K562 (cell line): ENCODE measurements at regions not wholly inside any gene's neighbourhood (a gene's known extent, or its start where the extent isn't known, plus 50 kb on each side); places are given as distances from the start of the nearest gene placed in this dataset.

ENCODE experiments used
- ATAC-seq: fragments of 200-7000 bp; cut with Tn5 transposase; 3 replicates; pipeline ENCODE4 v1.9.1; 2020; ENCODE audit warnings: moderate library complexity
- BruUV-seq: library from RNA; stranded (reverse); fragments of 400-500 nt; replicated peaks from 2 replicates; lab custom pipeline; 2021; lab: Mats Ljungman, UMichigan
- CTCF ChIA-PET: fragments of 300-600 bp; formaldehyde crosslinking; extraction: SDS; loops from one replicate; lab custom pipeline; 2021; ENCODE audit warnings: low intra/inter-chr PET ratio; lab: Yijun Ruan, JAX
- POLR2A ChIA-PET: fragments of 300-600, 350-650 bp; sonication (Branson Sonifier 250); formaldehyde crosslinking; extraction: SDS; loops from one replicate; lab custom pipeline; 2021; ENCODE audit warnings: antibody characterized with exemption, inconsistent platforms; lab: Yijun Ruan, JAX
- DNase-seq, 4 experiments: peaks; one replicate each; pipeline versions ENCODE4 v3.0.0 to v3.0.0-alpha.2; 2011 to 2018; ENCODE audit warnings: low spot score in 3 of 4, mixed read lengths in 3 of 4; ENCODE audit errors: extremely low read depth in 1 of 4
- FAIRE-seq: peaks from 2 replicates; lab custom pipeline; 2011; peaks lifted over from hg19 to GRCh38; lab: Jason Lieb, UNC
- H2AFZ ChIP-seq: 2 replicates; pipeline ENCODE4 v1.6.0; 2011; ENCODE audit warnings: low read depth, low read length, control low read depth, inconsistent platforms
- H3K27ac ChIP-seq: fragments of 200-600 bp; 3 replicates; pipeline ENCODE4 v1.8.0; 2011; ENCODE audit warnings: low read depth, mild to moderate bottlenecking, control low read depth, inconsistent platforms, low read length, moderate library complexity, mixed read lengths; ENCODE audit errors: extremely low read depth
- H3K27me3 ChIP-seq, 2 experiments: fragments of 300-600 bp in 1 of 2; 2 replicates in 1 of 2; 3 replicates in 1 of 2; pipeline versions ENCODE4 v1.6.0 to v1.8.0; 2011; ENCODE audit warnings: inconsistent platforms in 2 of 2, low read length in 2 of 2, mild to moderate bottlenecking in 1 of 2, mixed read lengths in 1 of 2, moderate library complexity in 1 of 2; ENCODE audit not compliant: control insufficient read depth in 2 of 2, insufficient read depth in 2 of 2
- H3K36me3 ChIP-seq: fragments of 300-600 bp; 3 replicates; pipeline ENCODE4 v1.8.0; 2011; ENCODE audit warnings: mild to moderate bottlenecking, low read length, inconsistent platforms; ENCODE audit not compliant: control insufficient read depth, insufficient read depth
- H3K4me1 ChIP-seq, 2 experiments: fragments of 200-600 bp in 1 of 2; replicated peaks in 1 of 2; 2 replicates in 1 of 2; 3 replicates in 1 of 2; pipeline versions ENCODE4 v1.5.1 to v1.8.0; 2011; ENCODE audit warnings: inconsistent platforms in 2 of 2, low read length in 2 of 2, mild to moderate bottlenecking in 1 of 2, mixed read lengths in 1 of 2, moderate library complexity in 1 of 2; ENCODE audit not compliant: control insufficient read depth in 2 of 2, insufficient read depth in 2 of 2
- H3K4me2 ChIP-seq: 2 replicates; pipeline ENCODE4 v1.6.1; 2011; ENCODE audit warnings: low read length, control low read depth, inconsistent platforms, mixed read lengths; ENCODE audit not compliant: insufficient read depth
- H3K4me3 ChIP-seq: fragments of 200-600 bp; sonication (generic), shearing (Covaris generic); 2 replicates; pipeline ENCODE4 v1.5.1; 2016; ENCODE audit warnings: control low read depth, inconsistent platforms
- H3K79me2 ChIP-seq: fragments of 200-600 bp; 3 replicates; pipeline ENCODE4 v1.8.0; 2011; ENCODE audit warnings: low read length, inconsistent platforms; ENCODE audit not compliant: control insufficient read depth, insufficient read depth
- H3K9ac ChIP-seq, 2 experiments: 2 replicates each; pipeline versions ENCODE4 v1.6.0 to v1.6.1; 2011; ENCODE audit warnings: low read depth in 2 of 2, low read length in 2 of 2, control low read depth in 1 of 2, inconsistent platforms in 1 of 2, mild to moderate bottlenecking in 1 of 2, mixed read lengths in 1 of 2; ENCODE audit not compliant: insufficient read depth in 1 of 2
- H3K9me1 ChIP-seq: one replicate; pipeline ENCODE4 v1.6.0; 2011; ENCODE audit warnings: inconsistent platforms, mild to moderate bottlenecking, low read length, moderate library complexity; ENCODE audit not compliant: control insufficient read depth, insufficient read depth
- H3K9me3 ChIP-seq: replicated peaks from 2 replicates; pipeline ENCODE4 v1.5.1; 2011; ENCODE audit warnings: low read depth, low read length, inconsistent platforms; ENCODE audit not compliant: control insufficient read depth, insufficient read depth
- H4K20me1 ChIP-seq: replicated peaks from 2 replicates; pipeline ENCODE4 v1.6.1; 2011; ENCODE audit warnings: low read length, inconsistent platforms, mixed read lengths; ENCODE audit not compliant: control insufficient read depth, insufficient read depth
- CBX3 ChIP-seq, 2 experiments: IDR thresholded peaks; 1 replicate in 1 of 2; 2 replicates in 1 of 2; pipeline ENCODE4 v1.6.1; 2012; ENCODE audit warnings: inconsistent platforms in 2 of 2, low read length in 2 of 2, borderline replicate concordance in 1 of 2, control low read depth in 1 of 2
- IRF1 ChIP-seq: sonication (generic); formaldehyde crosslinking; IDR thresholded peaks from 2 replicates; pipeline ENCODE4 v1.8.0; 2022; ENCODE audit warnings: missing genetic modification reagents, mild to moderate bottlenecking, borderline replicate concordance
- MBD2 ChIP-seq: sonication (generic); IDR thresholded peaks from 2 replicates; pipeline ENCODE4 v1.6.1; 2016; ENCODE audit warnings: low read depth, borderline replicate concordance
- NFXL1 ChIP-seq: fragments of 450-650 bp; formaldehyde crosslinking; IDR thresholded peaks from 2 replicates; pipeline ENCODE4 v1.4.0; 2021; ENCODE audit warnings: mild to moderate bottlenecking
- PATZ1 ChIP-seq: fragments of 250-450 bp; sonication (Bioruptor Pico); IDR thresholded peaks from 2 replicates; pipeline ENCODE4 v1.5.0; 2020; ENCODE audit warnings: mild to moderate bottlenecking, borderline replicate concordance
- SIRT6 ChIP-seq: IDR thresholded peaks from one replicate; pipeline ENCODE4 v1.6.1; 2012; ENCODE audit warnings: low read depth, mild to moderate bottlenecking, control low read depth, inconsistent platforms, low read length, moderate library complexity
- STAG1 ChIP-seq: sonication (generic); formaldehyde crosslinking; IDR thresholded peaks from 2 replicates; pipeline ENCODE4 v1.5.0; 2020; ENCODE audit warnings: missing genetic modification reagents, borderline replicate concordance
- TARDBP ChIP-seq: fragments of 450-650 bp; IDR thresholded peaks from 2 replicates; pipeline ENCODE4 v1.6.1; 2016
- TGIF2 ChIP-seq: sonication (generic); formaldehyde crosslinking; IDR thresholded peaks from 2 replicates; pipeline ENCODE4 v1.8.1; 2022; ENCODE audit warnings: mild to moderate bottlenecking, missing genetic modification reagents, moderate library complexity
- TRIM28 ChIP-seq: fragments of 450-650 bp; IDR thresholded peaks from 2 replicates; pipeline ENCODE4 v1.6.1; 2017
- ZFP30 ChIP-seq: fragments of 250-450 bp; sonication (Bioruptor Pico); IDR thresholded peaks from 2 replicates; pipeline ENCODE4 v1.8.0; 2022; ENCODE audit warnings: moderate library complexity, mild to moderate bottlenecking, inconsistent platforms, borderline replicate concordance
- ZKSCAN1 ChIP-seq: fragments of 150-350 bp; IDR thresholded peaks from 2 replicates; pipeline ENCODE4 v1.6.1; 2016; ENCODE audit warnings: low read depth, low read length
- ZNF12 ChIP-seq: sonication (generic); formaldehyde crosslinking; IDR thresholded peaks from 2 replicates; pipeline ENCODE4 v1.4.0; 2020; ENCODE audit warnings: mild to moderate bottlenecking, missing genetic modification reagents
- ZNF79 ChIP-seq: fragments of 250-450 bp; sonication (Bioruptor Pico); IDR thresholded peaks from 2 replicates; pipeline ENCODE4 v1.4.0; 2020; ENCODE audit warnings: low read depth, mild to moderate bottlenecking, moderate library complexity
- WGBS: fragments of 100-300 bp; shearing (Covaris generic); methylation state at CpG from one replicate; pipeline ENCODE4 v1.1.6; 2016; ENCODE audit warnings: low coverage, mixed read lengths; ENCODE audit not compliant: insufficient coverage; ENCODE audit errors: missing lambda C conversion rate; 5-methylcytosine and 5-hydroxymethylcytosine counted together
- in situ Hi-C: fragments of 300-500 bp; cut with MboI; formaldehyde crosslinking; loops from 4 replicates; pipeline ENCODE4 v1.15.0; 2018; ENCODE audit warnings: inconsistent platforms, mixed read lengths
- intact Hi-C: fragments of 100-400 bp; cut with micrococcal nuclease; formaldehyde crosslinking; loops from 2 replicates; pipeline ENCODE4 v1.14.2; 2022
- TF ChIP-seq, protein P1 (sequence below): fragments of 250-450 bp; sonication (Bioruptor Pico); IDR thresholded peaks from 2 replicates; pipeline ENCODE4 v1.4.0; 2020; ENCODE audit warnings: borderline replicate concordance
- TF ChIP-seq, protein P2 (sequence below): sonication (generic); formaldehyde crosslinking; IDR thresholded peaks from 2 replicates; pipeline ENCODE4 v1.5.0; 2020; ENCODE audit warnings: missing genetic modification reagents
- TF ChIP-seq, protein P3 (sequence below): sonication (generic); formaldehyde crosslinking; IDR thresholded peaks from 2 replicates; pipeline ENCODE4 v1.8.1; 2023; ENCODE audit warnings: mild to moderate bottlenecking, missing genetic modification reagents

- BruUV-seq, result no TSS peak
- Histone ChIP-seq H3K9me1 (no peaks in the 10 kb centered on the region), H2AFZ (no peak overlapping the region), H4K20me1 (no peaks in the 10 kb centered on the region), H3K4me2 (no peak overlapping the region), H3K9me3 (no peaks in the 10 kb centered on the region), H3K27me3 (no peaks in the 10 kb centered on the region), H3K9ac (no peak overlapping the region), H3K36me3 (no peaks in the 10 kb centered on the region), H3K4me1 (no peaks in the 10 kb centered on the region), H3K79me2 (no peaks in the 10 kb centered on the region), H3K27ac (no peak overlapping the region), H3K4me3 (no peak overlapping the region)
- FAIRE-seq, result no peak
- ChIA-PET CTCF (no interaction called here), POLR2A (no interaction called here)
- intact Hi-C loops, result no loop called here
- 0% methylated on average over 3 of the region's 5 CpGs for WGBS
- DNase-seq, result no peak
- in situ Hi-C loops, result no loop called here
- ATAC-seq, result no peak
- TF ChIP-seq TARDBP, result no peak
- TF ChIP-seq, protein P1, sequence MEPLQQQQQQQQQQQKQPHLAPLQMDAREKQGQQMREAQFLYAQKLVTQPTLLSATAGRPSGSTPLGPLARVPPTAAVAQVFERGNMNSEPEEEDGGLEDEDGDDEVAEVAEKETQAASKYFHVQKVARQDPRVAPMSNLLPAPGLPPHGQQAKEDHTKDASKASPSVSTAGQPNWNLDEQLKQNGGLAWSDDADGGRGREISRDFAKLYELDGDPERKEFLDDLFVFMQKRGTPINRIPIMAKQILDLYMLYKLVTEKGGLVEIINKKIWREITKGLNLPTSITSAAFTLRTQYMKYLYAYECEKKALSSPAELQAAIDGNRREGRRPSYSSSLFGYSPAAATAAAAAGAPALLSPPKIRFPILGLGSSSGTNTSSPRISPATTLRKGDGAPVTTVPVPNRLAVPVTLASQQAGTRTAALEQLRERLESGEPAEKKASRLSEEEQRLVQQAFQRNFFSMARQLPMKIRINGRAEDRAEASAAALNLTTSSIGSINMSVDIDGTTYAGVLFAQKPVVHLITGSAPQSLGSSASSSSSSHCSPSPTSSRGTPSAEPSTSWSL, result no peak
- TF ChIP-seq, protein P2, sequence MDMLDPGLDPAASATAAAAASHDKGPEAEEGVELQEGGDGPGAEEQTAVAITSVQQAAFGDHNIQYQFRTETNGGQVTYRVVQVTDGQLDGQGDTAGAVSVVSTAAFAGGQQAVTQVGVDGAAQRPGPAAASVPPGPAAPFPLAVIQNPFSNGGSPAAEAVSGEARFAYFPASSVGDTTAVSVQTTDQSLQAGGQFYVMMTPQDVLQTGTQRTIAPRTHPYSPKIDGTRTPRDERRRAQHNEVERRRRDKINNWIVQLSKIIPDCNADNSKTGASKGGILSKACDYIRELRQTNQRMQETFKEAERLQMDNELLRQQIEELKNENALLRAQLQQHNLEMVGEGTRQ (CRISPR knock-in tag), result no peak
- TF ChIP-seq ZFP30 (CRISPR knock-in tag), result no peak
- TF ChIP-seq PATZ1 (CRISPR knock-in tag), result no peak
- TF ChIP-seq, protein P3, sequence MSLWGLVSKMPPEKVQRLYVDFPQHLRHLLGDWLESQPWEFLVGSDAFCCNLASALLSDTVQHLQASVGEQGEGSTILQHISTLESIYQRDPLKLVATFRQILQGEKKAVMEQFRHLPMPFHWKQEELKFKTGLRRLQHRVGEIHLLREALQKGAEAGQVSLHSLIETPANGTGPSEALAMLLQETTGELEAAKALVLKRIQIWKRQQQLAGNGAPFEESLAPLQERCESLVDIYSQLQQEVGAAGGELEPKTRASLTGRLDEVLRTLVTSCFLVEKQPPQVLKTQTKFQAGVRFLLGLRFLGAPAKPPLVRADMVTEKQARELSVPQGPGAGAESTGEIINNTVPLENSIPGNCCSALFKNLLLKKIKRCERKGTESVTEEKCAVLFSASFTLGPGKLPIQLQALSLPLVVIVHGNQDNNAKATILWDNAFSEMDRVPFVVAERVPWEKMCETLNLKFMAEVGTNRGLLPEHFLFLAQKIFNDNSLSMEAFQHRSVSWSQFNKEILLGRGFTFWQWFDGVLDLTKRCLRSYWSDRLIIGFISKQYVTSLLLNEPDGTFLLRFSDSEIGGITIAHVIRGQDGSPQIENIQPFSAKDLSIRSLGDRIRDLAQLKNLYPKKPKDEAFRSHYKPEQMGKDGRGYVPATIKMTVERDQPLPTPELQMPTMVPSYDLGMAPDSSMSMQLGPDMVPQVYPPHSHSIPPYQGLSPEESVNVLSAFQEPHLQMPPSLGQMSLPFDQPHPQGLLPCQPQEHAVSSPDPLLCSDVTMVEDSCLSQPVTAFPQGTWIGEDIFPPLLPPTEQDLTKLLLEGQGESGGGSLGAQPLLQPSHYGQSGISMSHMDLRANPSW (CRISPR knock-in tag), result no peak
- no peak for TF ChIP-seq TGIF2
- TF ChIP-seq SIRT6, result no peak
- no peak for TF ChIP-seq ZNF12 (CRISPR knock-in tag)
- TF ChIP-seq MBD2, result no peak
- TF ChIP-seq ZKSCAN1, result no peak
- no peak for TF ChIP-seq ZNF79 (CRISPR knock-in tag)
- TF ChIP-seq TRIM28, result no peak
- TF ChIP-seq NFXL1, result no peak
- TF ChIP-seq IRF1 (CRISPR knock-in tag), result no peak
- no peak for TF ChIP-seq STAG1 (CRISPR knock-in tag)
- TF ChIP-seq CBX3 (IDR thresholded peaks at IDR 0.05; ENCODE audit: borderline replicate concordance in 1 of 2, low read length in 2 of 2), result no peak
Observed at GRCh38 chr13:105462098-105462497, 1073.4 kb downstream of the EFNB2 start.
